GM18873 (cell line): ENCODE measurements at regions not wholly inside any gene's neighbourhood (a gene's known extent, or its start where the extent isn't known, plus 50 kb on each side); places are given as distances from the start of the nearest gene placed in this dataset.
"Not testable (repeated sequence)": the region's sequence is repeated elsewhere in the genome, so short reads cannot be mapped to it uniquely, and the experiment has no call there.

ENCODE experiments used
- ATAC-seq: cut with Tn5 transposase; IDR thresholded peaks from one replicate; pipeline ENCODE4 v1.9.1; 2021; ENCODE audit warnings: mild to moderate bottlenecking, moderate library complexity, moderate number of reproducible peaks; ENCODE audit not compliant: unreplicated experiment, low FRiP score

GRCh38 chr5:40166802-40167201 lies 512.9 kb upstream of the PTGER4 start:
- no peak for ATAC-seq

GRCh38 chr5:40165789-40166728 lies 513.7 kb upstream of the PTGER4 start:
- no peak for ATAC-seq

GRCh38 chr5:40165106-40165788 lies 514.5 kb upstream of the PTGER4 start:
- ATAC-seq, result no peak

- no peak for ATAC-seq
Observed at GRCh38 chr5:40160435-40160834, 519.3 kb upstream of the PTGER4 start.

- no peak for ATAC-seq
Observed at GRCh38 chr5:40154194-40154593, 525.5 kb upstream of the PTGER4 start.

- no peak for ATAC-seq
Observed at GRCh38 chr5:40150896-40151295, 528.8 kb upstream of the PTGER4 start.

GRCh38 chr5:40141896-40142295 lies 537.8 kb upstream of the PTGER4 start:
- no peak for ATAC-seq

- no peak for ATAC-seq
Observed at GRCh38 chr5:40141418-40141817, 538.3 kb upstream of the PTGER4 start.

GRCh38 chr5:40137223-40137622 lies 542.5 kb upstream of the PTGER4 start:
- ATAC-seq, result no peak

- ATAC-seq, result no peak
Observed at GRCh38 chr5:40134883-40135520, 544.7 kb upstream of the PTGER4 start.

- no peak for ATAC-seq
Observed at GRCh38 chr5:40124367-40124766, 555.3 kb upstream of the PTGER4 start.

- ATAC-seq, result no peak
Observed at GRCh38 chr5:40121236-40121635, 558.5 kb upstream of the PTGER4 start.

- ATAC-seq, result no peak
Observed at GRCh38 chr5:40112875-40113274, 566.8 kb upstream of the PTGER4 start.

- ATAC-seq, result not testable (repeated sequence)
Observed at GRCh38 chr5:40111036-40111435, 568.7 kb upstream of the PTGER4 start.

GRCh38 chr5:40108764-40109390 lies 570.8 kb upstream of the PTGER4 start:
- not testable (repeated sequence) for ATAC-seq

GRCh38 chr5:40107786-40108185 lies 571.9 kb upstream of the PTGER4 start:
- ATAC-seq, result not testable (repeated sequence)

GRCh38 chr5:40106847-40107246 lies 572.9 kb upstream of the PTGER4 start:
- ATAC-seq, result no peak

- no peak for ATAC-seq
Observed at GRCh38 chr5:40098313-40098712, 581.4 kb upstream of the PTGER4 start.

- no peak for ATAC-seq
Observed at GRCh38 chr5:40093550-40093949, 586.2 kb upstream of the PTGER4 start.

GRCh38 chr5:40089269-40089668 lies 590.4 kb upstream of the PTGER4 start:
- ATAC-seq, result no peak

- ATAC-seq, result no peak
Observed at GRCh38 chr5:40084614-40085013, 595.1 kb upstream of the PTGER4 start.
